ENCODE measurements at regions not wholly inside any gene's neighbourhood (a gene's known extent, or its start where the extent isn't known, plus 50 kb on each side); places are given as distances from the start of the nearest gene placed in this dataset.

GRCh38 chr7:121745856-121746255 lies 127.1 kb upstream of the PTPRZ1 start:
- no peak for TF ChIP-seq CTCF (IDR thresholded peaks at IDR 0.05)
- no peak for TF ChIP-seq POLR2A (IDR thresholded peaks at IDR 0.05)
- TF ChIP-seq POLR2AphosphoS5 (IDR thresholded peaks at IDR 0.05; ENCODE audit: insufficient read depth in 1 of 2, low read depth in 1 of 2): no peak
